HG02981 (cell line): ENCODE measurements at regions not wholly inside any gene's neighbourhood (a gene's known extent, or its start where the extent isn't known, plus 50 kb on each side); places are given as distances from the start of the nearest gene placed in this dataset.
"Not testable (repeated sequence)": the region's sequence is repeated elsewhere in the genome, so short reads cannot be mapped to it uniquely, and the experiment has no call there.

ENCODE experiments used
- ATAC-seq: cut with Tn5 transposase; IDR thresholded peaks from one replicate; pipeline ENCODE4 v1.9.1; 2021; ENCODE audit warnings: mild to moderate bottlenecking, moderate library complexity; ENCODE audit not compliant: unreplicated experiment

DNA sequence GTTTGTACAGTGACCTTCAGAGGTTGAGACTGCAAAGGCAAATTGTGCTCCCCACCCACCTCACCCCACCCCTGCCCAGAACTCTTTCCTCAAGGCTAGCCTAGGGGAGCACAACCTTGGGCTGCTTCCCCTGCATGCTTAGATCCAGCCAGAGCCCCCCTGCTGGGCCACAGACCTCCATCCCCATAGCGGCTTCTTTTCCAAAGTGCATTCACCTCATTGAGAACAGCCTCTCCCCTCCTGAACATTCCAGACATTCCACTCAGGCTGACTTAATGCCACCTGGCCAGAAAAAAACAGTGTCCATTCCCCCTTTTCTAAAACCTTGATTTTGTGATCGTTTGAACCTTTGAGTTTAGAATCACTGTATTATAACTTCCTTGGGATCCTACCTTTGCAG is 124.4 kb upstream of the TOPAZ1 start:
- ATAC-seq = no peak

GRCh38 chr3:44117736-44118135 is 124.0 kb upstream of the TOPAZ1 start:
- no peak for ATAC-seq

GRCh38 chr3:44120721-44121582 is 120.7 kb upstream of the TOPAZ1 start:
- ATAC-seq = no peak

GRCh38 chr3:44125246-44125645 is 116.4 kb upstream of the TOPAZ1 start:
- ATAC-seq = no peak

DNA sequence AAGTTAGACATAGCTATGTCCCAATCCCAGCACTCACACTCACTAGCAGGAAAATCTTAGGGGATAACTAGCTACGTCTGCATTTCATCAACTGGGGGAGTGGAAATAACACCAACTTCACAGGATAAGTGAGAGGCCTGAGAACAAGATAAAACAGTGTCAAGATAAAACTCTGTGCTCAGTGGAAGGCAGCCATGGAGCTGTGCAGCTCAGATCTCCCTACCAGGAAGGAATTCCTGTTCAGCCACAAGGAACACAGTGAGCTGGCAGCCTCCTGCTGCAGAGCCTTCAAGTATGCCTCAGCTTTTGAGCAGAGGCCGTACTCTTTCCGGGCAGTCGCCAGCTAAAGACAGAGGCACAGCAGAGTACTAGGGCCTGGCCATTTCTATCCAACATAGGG is 115.8 kb upstream of the TOPAZ1 start:
- no peak for ATAC-seq

DNA sequence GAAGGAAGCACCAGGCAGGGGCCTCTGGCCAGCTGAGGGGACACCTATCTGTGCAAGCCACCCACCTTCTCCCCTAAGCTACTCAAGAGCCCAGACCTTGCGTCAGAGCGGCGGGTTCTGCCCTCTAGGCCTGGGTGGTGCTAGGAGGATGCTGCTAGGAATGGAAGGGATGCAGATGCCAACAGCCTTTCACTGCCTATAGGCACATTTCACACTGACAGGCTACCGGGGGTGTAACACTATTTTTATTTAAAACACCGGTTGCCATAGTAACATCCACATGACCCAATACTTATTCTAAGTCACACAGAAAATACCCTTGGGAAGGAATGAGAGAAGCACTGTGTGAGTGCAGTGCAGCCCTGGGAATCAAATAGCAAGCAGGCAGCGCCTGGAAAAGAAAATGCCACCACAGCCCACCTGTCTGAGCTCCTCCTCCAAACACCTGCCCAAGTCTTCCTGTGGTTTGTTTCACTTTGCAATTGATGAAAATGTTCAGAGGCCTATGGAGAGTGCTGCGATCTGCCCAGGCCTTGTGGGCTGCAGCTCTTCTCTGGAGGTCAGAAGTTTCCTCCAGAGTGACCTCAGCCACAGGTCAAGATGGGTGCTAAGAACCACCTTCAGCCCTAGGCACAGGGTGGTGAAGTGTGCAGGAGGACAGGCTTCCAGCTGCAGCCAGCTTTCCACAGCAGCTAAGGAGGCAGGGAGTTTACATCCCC is 113.5 kb upstream of the TOPAZ1 start:
- no peak for ATAC-seq

- peak; percentile 64 for ATAC-seq
Measured at GRCh38 chr3:44130249-44130648, 111.4 kb upstream of the TOPAZ1 start.

DNA sequence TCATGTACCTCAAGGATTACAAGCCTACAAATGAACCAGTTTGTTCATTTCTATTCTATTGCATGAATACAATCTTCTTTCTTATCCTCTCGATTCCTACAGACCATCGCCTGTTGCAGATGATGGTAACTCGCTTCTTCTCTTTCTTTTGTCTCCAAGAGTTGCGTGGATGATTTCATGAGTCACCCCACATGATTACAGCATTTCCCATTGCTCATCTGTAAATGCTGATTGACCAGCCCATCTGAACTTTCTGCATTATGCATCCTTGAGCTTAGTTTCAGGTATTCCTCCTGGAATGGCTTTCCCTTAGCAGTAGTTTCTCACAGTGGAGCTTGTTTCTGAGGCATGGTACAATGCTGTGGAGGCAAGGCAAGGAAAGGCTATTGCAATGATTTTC is 109.6 kb upstream of the TOPAZ1 start:
- no peak for ATAC-seq

- no peak for ATAC-seq
Measured at GRCh38 chr3:44132593-44132992, 109.1 kb upstream of the TOPAZ1 start.

DNA sequence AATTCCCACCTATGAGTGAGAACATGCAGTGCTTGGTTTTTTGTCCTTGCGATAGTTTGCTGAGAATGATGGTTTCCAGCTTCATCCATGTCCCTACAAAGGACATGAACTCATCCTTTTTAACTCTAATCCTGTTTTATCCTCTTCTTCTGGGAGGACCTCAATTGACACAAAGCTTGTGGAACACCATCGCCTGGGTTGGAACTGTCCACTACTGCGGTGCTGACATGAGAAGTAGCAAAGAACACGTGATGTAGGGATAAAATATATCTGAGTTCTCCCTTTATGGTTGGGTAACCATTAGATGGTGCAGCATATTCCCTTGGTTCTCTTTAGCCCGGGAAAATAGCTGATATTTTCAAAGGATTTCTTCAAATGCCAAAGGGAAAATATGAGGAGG is 105.3 kb upstream of the TOPAZ1 start:
- no peak for ATAC-seq

GRCh38 chr3:44146073-44146472 is 95.6 kb upstream of the TOPAZ1 start:
- ATAC-seq = no peak

GRCh38 chr3:44159696-44160300 is 81.9 kb upstream of the TOPAZ1 start:
- no peak for ATAC-seq

DNA sequence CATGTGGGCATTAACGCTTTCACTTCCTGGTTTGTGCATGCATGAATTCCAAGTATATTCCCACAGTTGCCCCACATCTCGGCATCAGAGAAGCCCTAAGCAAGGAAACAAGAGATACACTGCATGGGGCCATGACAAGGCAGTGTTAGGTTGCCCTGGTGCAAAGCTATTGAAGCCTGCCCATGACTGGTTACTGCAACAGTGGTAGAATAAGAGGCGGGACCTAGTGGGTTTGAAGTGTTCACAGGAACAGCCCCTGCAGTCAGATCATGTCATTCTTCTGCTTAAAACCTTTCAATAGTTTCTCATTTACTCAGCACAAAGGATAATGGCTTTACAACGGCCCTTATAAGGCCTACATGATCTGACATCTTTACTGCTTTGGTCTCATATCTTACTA is 80.9 kb upstream of the TOPAZ1 start:
- ATAC-seq = no peak

- no peak for ATAC-seq
Measured at GRCh38 chr3:44171891-44172290, 69.8 kb upstream of the TOPAZ1 start.

DNA sequence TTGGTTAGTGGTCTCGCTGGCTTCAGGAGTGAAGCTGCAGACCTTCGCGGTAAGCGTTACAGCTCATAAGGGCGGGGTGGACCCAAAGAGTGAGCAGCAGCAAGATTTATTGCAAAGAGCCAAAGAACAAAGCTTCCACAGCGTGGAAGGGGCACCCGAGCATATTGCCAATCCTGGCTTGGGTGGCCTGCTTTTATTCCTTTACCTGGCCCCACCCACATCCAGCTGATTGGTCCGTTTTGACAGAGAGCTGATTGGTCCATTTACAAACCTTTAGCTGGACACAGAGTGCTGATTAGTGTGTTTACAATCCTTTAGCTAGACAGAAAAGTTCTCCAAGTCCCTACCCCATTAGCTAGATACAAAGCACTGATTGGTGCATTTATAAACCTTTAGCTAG is 69.0 kb upstream of the TOPAZ1 start:
- not testable (repeated sequence) for ATAC-seq

DNA sequence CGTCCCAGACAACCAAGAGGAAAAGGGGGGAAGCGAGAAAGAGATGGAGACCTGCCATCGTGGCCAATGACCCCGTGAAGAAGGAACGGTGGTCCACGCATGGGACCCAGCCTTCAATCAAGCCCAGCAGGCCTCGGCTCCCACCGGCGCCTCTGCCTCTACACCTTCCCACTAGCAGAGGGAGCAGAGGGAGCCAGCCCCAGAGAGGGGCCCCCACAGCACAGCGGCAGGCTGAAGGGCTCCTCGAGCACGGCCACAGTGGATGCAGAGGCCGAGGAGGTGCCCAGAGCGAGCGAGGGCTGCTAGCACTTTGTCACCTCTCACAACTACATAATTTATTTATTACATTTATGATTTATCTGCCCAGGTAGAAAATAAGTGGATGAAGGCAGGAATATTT is 68.4 kb upstream of the TOPAZ1 start:
- no peak for ATAC-seq

DNA sequence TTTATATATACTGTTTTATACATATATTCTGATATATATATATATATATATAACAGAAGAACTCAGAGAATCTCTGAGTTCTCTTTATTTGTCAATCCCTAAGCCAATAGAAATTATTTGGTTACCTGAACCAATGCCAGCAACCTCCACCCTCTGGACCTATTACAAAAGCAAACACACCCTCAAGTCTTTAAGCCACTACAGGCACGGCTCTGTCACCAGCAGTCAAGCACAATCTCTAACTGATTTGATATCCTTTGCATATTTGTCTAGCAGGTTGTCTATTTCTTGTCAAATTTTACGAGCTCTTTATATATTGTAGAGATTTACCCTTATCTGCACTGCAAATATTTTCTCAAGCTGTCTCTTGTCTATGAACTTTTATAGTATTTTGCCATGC is 66.6 kb upstream of the TOPAZ1 start:
- no peak for ATAC-seq

GRCh38 chr3:44179246-44179645 is 62.4 kb upstream of the TOPAZ1 start:
- no peak for ATAC-seq

DNA sequence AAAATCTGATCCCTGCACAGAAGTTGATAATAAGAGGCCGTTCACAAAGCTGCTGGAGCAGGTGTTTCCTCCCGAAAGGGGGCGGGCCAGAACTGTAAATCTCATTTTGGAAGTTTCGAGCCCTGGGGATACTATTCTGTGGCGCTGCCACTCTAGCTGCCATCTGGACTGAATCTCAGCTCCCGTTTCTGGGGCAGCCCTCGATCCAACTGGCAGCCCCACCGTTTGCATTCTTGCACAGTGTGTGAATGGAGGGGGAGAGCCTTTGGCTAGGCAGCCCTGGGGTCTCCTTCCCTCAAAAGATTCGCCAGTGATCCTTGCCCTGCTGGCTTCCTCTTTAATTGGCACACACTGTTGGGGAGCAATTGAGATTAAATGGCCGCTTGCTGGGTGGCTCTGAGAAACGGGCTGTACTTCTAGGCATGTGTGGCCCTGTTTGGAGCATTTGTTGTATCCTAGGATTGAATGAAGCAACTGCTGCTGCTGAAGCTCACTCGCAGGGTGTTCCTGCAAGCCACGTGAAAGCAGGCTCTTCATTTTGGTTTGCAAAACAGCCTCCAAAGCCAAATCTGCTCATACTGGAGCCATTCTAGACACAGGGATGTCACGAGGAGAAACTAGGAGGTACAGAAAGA is 57.2 kb upstream of the TOPAZ1 start:
- ATAC-seq = no peak

DNA sequence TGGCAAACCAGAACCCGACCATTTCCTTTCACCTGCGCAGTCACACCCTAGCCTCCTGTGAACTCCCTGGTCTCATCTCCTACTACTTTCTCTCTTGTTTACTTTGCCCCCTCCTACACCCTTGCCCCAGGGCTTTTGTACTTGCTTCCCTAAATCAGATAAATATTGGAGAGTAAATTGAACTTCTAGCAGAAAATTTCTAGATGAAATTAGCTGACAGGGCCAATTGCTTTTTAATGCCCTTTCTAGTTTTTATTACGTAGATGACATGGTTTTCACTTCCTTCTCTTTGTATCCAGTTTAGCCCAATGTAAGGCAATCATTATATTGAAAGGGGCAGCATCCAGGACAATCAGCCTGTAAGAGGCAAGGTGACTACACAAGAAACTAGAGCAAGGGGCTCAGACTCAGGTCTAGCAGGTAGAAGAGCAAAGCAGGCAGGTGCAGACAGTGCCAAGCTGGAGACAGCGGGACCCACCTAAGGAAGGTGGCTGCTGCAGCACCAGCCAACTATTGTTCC is 56.2 kb upstream of the TOPAZ1 start:
- ATAC-seq = no peak

GRCh38 chr3:44186111-44186672 is 55.5 kb upstream of the TOPAZ1 start:
- ATAC-seq = no peak
